Cardiac muscle cell (in vitro differentiated cells and primary cell): ENCODE measurements at regions not wholly inside any gene's neighbourhood (a gene's known extent, or its start where the extent isn't known, plus 50 kb on each side); places are given as distances from the start of the nearest gene placed in this dataset.
"Not testable (repeated sequence)": the region's sequence is repeated elsewhere in the genome, so short reads cannot be mapped to it uniquely, and the experiment has no call there.

Experiments
- DNase-seq, 2 donors: peaks; one replicate each; pipeline versions ENCODE4 v3.0.0 to v3.0.0-alpha.2; 2010 to 2017; ENCODE audit warnings: low read depth in 1 of 2, low spot score in 1 of 2
- H3K27ac ChIP-seq: fragments of 200-600 bp; sonication (generic); 2 replicates; pipeline ENCODE4 v1.5.1; 2016
- H3K27me3 ChIP-seq: fragments of 200-600 bp; sonication (generic); 2 replicates; pipeline ENCODE4 v1.6.0; 2016; ENCODE audit warnings: control low read depth
- H3K36me3 ChIP-seq: fragments of 200-600 bp; sonication (generic); 2 replicates; pipeline ENCODE4 v1.5.1; 2016; ENCODE audit warnings: control low read depth
- H3K4me1 ChIP-seq: fragments of 200-600 bp; sonication (generic); 2 replicates; pipeline ENCODE4 v1.8.1; 2017; ENCODE audit warnings: low read depth, mild to moderate bottlenecking, mixed run types
- H3K4me3 ChIP-seq: fragments of 200-600 bp; sonication (generic); 2 replicates; pipeline ENCODE4 v1.5.1; 2016; ENCODE audit warnings: mild to moderate bottlenecking
- H3K9me3 ChIP-seq: fragments of 200-600 bp; sonication (generic); 2 replicates; pipeline ENCODE4 v1.5.1; 2017; ENCODE audit warnings: low read depth, mild to moderate bottlenecking, control low read depth

DNA sequence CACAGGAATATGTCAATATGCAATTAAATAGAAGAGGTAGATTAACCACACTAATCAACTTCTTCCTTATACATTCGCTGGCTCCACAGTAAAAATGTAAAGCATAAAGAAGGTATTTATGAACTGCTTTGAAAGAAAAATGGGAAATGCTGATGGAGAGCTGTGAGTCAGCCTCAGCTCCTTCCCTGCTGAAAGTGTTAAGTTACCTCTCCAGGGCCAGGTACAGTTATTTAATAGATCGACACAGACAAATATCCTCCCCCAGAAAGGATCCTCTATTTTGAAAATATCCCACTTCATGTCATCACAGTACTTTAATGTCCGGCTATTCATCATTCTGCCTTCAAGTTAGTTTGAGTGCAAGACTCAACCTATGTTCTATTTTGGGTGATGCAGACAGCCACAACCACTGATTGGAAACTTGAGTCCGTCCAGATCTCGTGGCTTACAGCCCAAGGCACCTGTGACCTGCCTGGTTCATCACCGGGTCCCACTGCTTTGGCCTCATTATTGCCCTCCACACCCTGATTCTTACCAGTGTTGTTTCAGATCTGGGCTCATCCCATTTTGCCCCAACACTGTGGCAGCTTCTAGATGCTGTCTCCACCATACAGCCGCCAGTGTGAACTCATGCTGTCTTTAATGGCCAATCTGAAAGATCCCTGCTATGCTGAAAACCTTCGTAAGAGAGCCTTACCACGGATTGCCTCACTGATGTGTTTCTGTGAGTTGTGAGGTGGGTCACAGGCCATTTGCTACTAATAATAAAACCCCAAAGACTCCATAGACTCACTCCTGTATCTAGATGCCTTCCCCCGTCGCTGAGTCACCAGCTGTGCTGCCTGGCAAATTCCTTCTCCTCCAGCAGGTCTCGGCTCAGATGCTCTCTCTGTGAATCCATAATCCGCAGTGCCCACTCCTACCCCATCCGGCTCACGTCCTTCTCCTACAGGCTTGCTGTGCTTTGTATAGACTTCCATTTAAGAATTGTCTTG lies 56.2 kb upstream of the DDAH1 start:
- H3K27me3 ChIP-seq, H3K36me3 ChIP-seq, H3K4me1 ChIP-seq, H3K9me3 ChIP-seq, H3K4me3 ChIP-seq: not testable (repeated sequence)
- peak in 1 of 2 donors; percentile 63 for DNase-seq
- peak overlapping the region; percentile 53 for H3K27ac ChIP-seq

DNA sequence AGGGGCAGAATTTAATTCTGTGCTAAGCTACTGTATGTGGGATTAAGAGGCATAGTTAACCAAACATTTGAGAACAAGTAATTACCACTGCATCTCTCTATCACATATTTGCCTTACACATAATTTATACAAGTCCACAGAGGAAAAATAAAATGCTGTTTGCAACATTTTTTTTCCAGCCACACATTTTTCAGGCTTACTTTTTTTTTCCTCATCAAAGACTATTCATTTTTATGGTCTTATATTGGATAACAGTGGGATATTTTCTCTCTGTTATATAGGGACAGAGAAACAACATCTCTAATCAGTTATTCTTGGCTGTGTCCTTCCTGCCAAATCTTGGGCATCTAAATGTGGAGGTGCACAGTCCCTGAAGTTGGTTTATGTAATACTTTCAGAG lies 57.5 kb upstream of the DDAH1 start:
- not testable (repeated sequence) for H3K27ac ChIP-seq, H3K27me3 ChIP-seq, DNase-seq, H3K4me3 ChIP-seq, H3K36me3 ChIP-seq, H3K9me3 ChIP-seq
- H3K4me1 ChIP-seq, result peaks cover 12% of the 10 kb centered on the region

DNA sequence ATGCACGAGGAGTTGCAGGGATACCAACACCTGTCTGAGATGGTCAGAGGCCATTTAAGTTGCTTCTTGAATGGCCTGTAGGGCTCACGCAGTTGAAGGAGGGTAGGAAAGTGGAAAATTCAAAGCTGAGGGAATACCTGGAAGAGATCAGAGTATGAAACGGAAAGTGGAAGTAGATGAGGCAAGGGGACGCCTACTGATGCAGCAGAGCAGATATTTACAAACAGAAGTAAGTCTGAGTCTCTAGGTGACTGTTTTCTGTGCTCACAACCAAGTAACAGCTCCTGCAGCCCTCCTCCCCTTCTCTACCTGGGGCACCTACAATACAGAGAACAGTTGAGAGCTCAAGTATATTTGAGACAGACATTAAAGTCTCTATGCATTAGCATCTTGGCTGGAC lies 57.5 kb upstream of the CCN1 start:
- not testable (repeated sequence) for DNase-seq, H3K9me3 ChIP-seq, H3K4me3 ChIP-seq, H3K27ac ChIP-seq, H3K36me3 ChIP-seq, H3K27me3 ChIP-seq
- peaks cover 15% of the 10 kb centered on the region for H3K4me1 ChIP-seq

DNA sequence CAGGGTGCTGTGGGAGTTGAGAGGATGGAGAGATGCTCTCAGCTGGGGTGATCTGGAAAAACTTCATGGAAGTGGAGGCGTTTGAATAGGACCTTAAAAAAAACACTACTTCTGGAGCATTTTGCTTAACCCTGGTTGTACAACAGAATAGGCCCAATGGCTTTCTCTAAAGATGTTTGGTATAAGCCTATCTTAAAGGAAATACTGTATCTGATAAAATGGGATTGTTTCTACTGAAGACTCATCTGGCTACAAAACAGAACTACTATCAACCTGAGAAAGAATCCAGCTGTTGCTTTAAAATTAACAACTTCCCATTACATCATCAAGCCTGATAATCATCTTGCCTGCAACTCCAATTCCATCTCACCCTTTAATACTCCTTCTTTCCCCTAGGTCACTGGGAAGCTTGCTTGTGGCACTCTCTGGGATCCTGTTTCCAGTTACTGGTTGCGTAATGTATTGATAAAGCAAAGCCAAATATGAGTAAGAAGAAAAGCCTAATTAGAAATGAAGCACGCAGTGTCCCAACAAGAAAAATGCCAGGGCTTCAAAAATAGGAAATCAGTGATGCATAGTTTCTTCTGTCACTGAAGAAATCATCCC lies 56.2 kb upstream of the CCN1 start:
- H3K9me3 ChIP-seq, H3K36me3 ChIP-seq, H3K4me3 ChIP-seq, H3K27me3 ChIP-seq: not testable (repeated sequence)
- peak overlapping the region; percentile 62 for H3K27ac ChIP-seq
- peak in 1 of 2 donors; percentile 83 for DNase-seq
- peaks cover 15% of the 10 kb centered on the region for H3K4me1 ChIP-seq

DNA sequence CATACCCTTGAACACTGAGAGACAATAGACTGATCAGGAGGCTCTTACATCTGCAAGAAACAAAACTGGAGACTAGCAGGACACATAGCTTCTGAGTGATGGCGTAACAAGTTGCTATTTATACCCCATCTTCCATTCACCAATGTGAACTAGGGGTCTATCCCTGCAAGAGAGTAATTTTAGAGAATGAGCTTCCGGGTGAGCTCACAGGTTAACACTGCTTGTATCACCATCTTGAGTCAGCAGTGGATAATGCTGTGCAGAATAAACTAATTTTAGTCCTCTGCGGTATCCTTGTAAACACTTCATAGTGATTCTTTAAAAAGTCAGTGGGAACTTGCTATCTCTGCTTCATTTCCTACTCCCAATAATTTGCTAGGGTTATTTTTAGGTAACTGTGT lies 55.0 kb upstream of the CCN1 start:
- peaks cover 15% of the 10 kb centered on the region for H3K4me1 ChIP-seq
- H3K36me3 ChIP-seq, H3K4me3 ChIP-seq, H3K9me3 ChIP-seq, H3K27me3 ChIP-seq: not testable (repeated sequence)
- DNase-seq, result peak in 1 of 2 donors; percentile 52
- peak overlapping the region; percentile 94 for H3K27ac ChIP-seq

DNA sequence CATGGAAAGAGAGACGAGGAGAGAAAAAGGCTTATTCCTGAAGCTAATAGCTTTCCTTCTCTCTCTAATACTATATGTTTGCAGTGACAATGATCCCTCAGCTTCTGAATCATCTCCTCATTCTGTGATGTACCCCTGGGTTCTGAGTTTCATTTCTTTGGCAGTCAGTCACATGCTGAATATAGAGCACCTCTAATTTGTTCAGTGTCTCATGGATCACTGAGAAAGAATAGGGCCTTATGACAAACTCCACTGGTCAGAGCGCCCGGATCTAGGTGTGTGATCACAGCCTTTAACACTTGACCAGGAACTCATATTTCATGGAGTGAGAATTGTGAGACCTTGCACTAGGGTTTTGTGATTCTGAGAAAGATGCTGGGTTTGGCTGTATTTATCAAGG lies 54.3 kb upstream of the CCN1 start:
- not testable (repeated sequence) for H3K36me3 ChIP-seq, H3K4me3 ChIP-seq, H3K9me3 ChIP-seq, H3K27me3 ChIP-seq, DNase-seq
- peak overlapping the region; percentile 94 for H3K27ac ChIP-seq
- peaks cover 15% of the 10 kb centered on the region for H3K4me1 ChIP-seq

DNA sequence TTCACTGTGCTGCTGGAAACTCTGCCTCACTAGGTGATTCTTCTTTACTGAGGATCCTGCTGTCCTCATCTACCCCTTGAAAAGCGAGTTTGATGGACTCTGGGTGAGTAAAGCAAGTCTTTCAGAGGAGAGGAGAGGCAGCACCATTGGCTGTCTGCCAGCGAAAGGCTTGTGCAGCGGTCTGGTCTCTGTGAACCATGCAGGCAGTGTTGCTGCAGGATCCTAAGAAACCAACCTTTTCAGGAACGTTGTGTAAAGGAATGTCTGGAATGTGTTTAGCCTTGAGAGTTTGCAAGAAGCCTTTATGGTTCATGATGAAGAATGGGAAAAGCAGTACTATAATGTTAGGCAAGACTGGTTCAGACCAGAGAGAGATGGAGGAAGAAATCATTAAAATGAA lies 53.4 kb upstream of the CCN1 start:
- Histone ChIP-seq H3K27ac (peak overlapping the region; percentile 72), H3K4me1 (peaks cover 15% of the 10 kb centered on the region)
- not testable (repeated sequence) for H3K27me3 ChIP-seq, H3K4me3 ChIP-seq, H3K9me3 ChIP-seq, H3K36me3 ChIP-seq
- DNase-seq, result peak; percentile 89 to 93
